ENCODE measurements at regions not wholly inside any gene's neighbourhood (a gene's known extent, or its start where the extent isn't known, plus 50 kb on each side); places are given as distances from the start of the nearest gene placed in this dataset.

- Mint-ChIP-seq H3K4me3 (ENCODE audit: unreplicated experiment) (no peak overlapping the region), H3K36me3 (ENCODE audit: unreplicated experiment) (no peaks in the 10 kb centered on the region), H3K9me3 (ENCODE audit: unreplicated experiment) (peaks cover 1% of the 10 kb centered on the region), H3K27me3 (ENCODE audit: unreplicated experiment) (no peaks in the 10 kb centered on the region), H3K4me1 (ENCODE audit: low read depth, unreplicated experiment) (no peaks in the 10 kb centered on the region), H3K27ac (ENCODE audit: unreplicated experiment) (no peak overlapping the region)
- DNase-seq, result no peak
- TF ChIP-seq, protein P1, sequence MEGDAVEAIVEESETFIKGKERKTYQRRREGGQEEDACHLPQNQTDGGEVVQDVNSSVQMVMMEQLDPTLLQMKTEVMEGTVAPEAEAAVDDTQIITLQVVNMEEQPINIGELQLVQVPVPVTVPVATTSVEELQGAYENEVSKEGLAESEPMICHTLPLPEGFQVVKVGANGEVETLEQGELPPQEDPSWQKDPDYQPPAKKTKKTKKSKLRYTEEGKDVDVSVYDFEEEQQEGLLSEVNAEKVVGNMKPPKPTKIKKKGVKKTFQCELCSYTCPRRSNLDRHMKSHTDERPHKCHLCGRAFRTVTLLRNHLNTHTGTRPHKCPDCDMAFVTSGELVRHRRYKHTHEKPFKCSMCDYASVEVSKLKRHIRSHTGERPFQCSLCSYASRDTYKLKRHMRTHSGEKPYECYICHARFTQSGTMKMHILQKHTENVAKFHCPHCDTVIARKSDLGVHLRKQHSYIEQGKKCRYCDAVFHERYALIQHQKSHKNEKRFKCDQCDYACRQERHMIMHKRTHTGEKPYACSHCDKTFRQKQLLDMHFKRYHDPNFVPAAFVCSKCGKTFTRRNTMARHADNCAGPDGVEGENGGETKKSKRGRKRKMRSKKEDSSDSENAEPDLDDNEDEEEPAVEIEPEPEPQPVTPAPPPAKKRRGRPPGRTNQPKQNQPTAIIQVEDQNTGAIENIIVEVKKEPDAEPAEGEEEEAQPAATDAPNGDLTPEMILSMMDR (IDR thresholded peaks at IDR 0.05; ENCODE audit: partially characterized antibody, unreplicated experiment), result no peak
Measured at GRCh38 chr6:165723326-165723725, 60.3 kb upstream of the PDE10A start.

DNA sequence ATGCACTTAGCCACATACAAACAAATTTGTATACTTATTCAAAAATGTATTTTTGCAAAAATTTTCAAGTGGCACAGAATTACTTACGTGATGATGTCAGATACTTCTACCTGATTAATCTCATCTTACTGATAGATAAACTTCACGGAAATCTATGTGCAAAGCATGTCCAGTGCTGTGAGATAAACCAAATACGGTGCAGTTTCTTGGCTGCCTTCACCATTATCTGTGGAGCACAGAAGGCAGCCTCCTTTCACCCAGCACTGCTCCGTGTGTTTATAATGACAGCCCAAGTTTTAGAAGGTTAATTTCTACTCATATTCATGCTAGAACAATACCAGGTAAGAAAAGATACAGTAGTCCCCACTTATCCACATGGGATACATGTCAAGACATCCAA lies 59.0 kb upstream of the PDE10A start:
- DNase-seq, result no peak
- TF ChIP-seq, protein P1 (IDR thresholded peaks at IDR 0.05; ENCODE audit: partially characterized antibody, unreplicated experiment), result no peak
- Mint-ChIP-seq H3K4me3 (ENCODE audit: unreplicated experiment) (no peak overlapping the region), H3K27me3 (ENCODE audit: unreplicated experiment) (no peaks in the 10 kb centered on the region), H3K9me3 (ENCODE audit: unreplicated experiment) (peaks cover 1% of the 10 kb centered on the region), H3K4me1 (ENCODE audit: low read depth, unreplicated experiment) (no peaks in the 10 kb centered on the region), H3K36me3 (ENCODE audit: unreplicated experiment) (no peaks in the 10 kb centered on the region), H3K27ac (ENCODE audit: unreplicated experiment) (no peak overlapping the region)

DNA sequence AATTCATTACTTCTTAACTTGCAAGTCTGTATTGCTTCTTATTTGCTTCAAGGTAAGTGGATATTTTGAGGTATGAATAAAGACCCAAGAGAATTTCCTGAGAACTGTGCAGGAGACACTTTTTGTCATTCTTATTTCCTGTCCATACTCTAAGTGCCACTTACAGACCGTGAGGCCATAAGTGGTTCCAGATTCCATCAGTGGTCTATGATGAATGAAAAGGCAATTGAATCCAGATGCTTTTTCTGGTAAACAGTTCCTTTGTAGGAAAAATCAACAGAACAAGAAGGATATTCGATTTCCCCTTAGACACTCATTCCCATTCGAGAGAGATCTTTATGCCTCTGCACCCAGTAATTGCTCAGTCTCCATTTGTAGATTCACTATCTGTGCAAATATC lies 58.3 kb upstream of the PDE10A start:
- no peaks in the 10 kb centered on the region for H3K4me1 Mint-ChIP-seq (ENCODE audit: low read depth, unreplicated experiment)
- H3K27me3 Mint-ChIP-seq (ENCODE audit: unreplicated experiment), result no peaks in the 10 kb centered on the region
- H3K36me3 Mint-ChIP-seq (ENCODE audit: unreplicated experiment), result no peaks in the 10 kb centered on the region
- peaks cover 1% of the 10 kb centered on the region for H3K9me3 Mint-ChIP-seq (ENCODE audit: unreplicated experiment)
- H3K4me3 Mint-ChIP-seq (ENCODE audit: unreplicated experiment), result no peak overlapping the region
- no peak overlapping the region for H3K27ac Mint-ChIP-seq (ENCODE audit: unreplicated experiment)
- TF ChIP-seq, protein P1 (IDR thresholded peaks at IDR 0.05; ENCODE audit: partially characterized antibody, unreplicated experiment), result no peak
- DNase-seq, result no peak

DNA sequence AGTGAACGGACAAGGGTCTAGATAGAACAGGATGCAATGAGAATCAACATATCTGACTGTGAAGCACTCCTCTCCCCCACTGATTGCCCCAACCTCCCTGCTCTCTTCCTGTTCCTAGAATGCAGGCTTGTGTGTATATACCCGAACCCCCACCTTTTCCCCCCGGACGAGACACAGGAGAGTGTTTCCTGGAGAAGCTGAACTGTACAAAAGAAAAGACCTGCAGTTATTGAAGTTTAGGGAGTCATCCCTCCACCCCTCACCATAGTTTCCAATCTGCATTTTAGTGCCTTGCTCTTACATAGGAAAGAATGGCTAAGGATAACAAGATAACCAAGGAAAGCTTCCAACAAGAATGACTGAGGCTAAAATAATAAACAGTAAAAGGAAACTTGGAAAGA lies 55.5 kb upstream of the PDE10A start:
- no peak overlapping the region for H3K27ac Mint-ChIP-seq (ENCODE audit: unreplicated experiment)
- TF ChIP-seq, protein P1 (IDR thresholded peaks at IDR 0.05; ENCODE audit: partially characterized antibody, unreplicated experiment), result no peak
- H3K4me1 Mint-ChIP-seq (ENCODE audit: low read depth, unreplicated experiment), result no peaks in the 10 kb centered on the region
- DNase-seq, result no peak
- H3K9me3 Mint-ChIP-seq (ENCODE audit: unreplicated experiment), result peaks cover 1% of the 10 kb centered on the region
- H3K4me3 Mint-ChIP-seq (ENCODE audit: unreplicated experiment), result no peak overlapping the region
- no peaks in the 10 kb centered on the region for H3K27me3 Mint-ChIP-seq (ENCODE audit: unreplicated experiment)
- H3K36me3 Mint-ChIP-seq (ENCODE audit: unreplicated experiment), result no peaks in the 10 kb centered on the region

GRCh38 chr6:165717732-165718465 lies 54.9 kb upstream of the PDE10A start:
- no peaks in the 10 kb centered on the region for H3K36me3 Mint-ChIP-seq (ENCODE audit: unreplicated experiment)
- peaks cover 1% of the 10 kb centered on the region for H3K9me3 Mint-ChIP-seq (ENCODE audit: unreplicated experiment)
- H3K4me1 Mint-ChIP-seq (ENCODE audit: low read depth, unreplicated experiment), result no peaks in the 10 kb centered on the region

More at GRCh38 chr6:165717732-165718465, 54.9 kb upstream of the PDE10A start:
- TF ChIP-seq, protein P1 (IDR thresholded peaks at IDR 0.05; ENCODE audit: partially characterized antibody, unreplicated experiment), result no peak
- no peak overlapping the region for H3K4me3 Mint-ChIP-seq (ENCODE audit: unreplicated experiment)
- DNase-seq, result no peak
- H3K27ac Mint-ChIP-seq (ENCODE audit: unreplicated experiment), result no peak overlapping the region
- no peaks in the 10 kb centered on the region for H3K27me3 Mint-ChIP-seq (ENCODE audit: unreplicated experiment)
